Uterus (tissue), 3 donors: ENCODE measurements at regions not wholly inside any gene's neighbourhood (a gene's known extent, or its start where the extent isn't known, plus 50 kb on each side); places are given as distances from the start of the nearest gene placed in this dataset.

ENCODE experiments used
- DNase-seq, 2 donors: peaks; one replicate each; pipeline ENCODE4 v3.0.0-alpha.2; 2019 to 2020
- H3K27ac ChIP-seq, 2 donors: fragments of 200-600 bp; sonication (generic); 1 replicate in 1 of 2; 2 replicates in 1 of 2; pipeline ENCODE4 v1.5.1; 2016 to 2018
- H3K27me3 ChIP-seq, 2 donors: fragments of 200-600 bp; sonication (generic); one replicate each; pipeline ENCODE4 v1.5.1; 2018 to 2019; ENCODE audit warnings: control low read depth in 1 of 2
- H3K36me3 ChIP-seq, 2 donors: fragments of 200-600 bp; sonication (generic); one replicate each; pipeline ENCODE4 v1.5.1; 2019; ENCODE audit warnings: control low read depth in 1 of 2
- H3K4me1 ChIP-seq, 2 donors: fragments of 200-600 bp; sonication (generic); one replicate each; pipeline ENCODE4 v1.5.1; 2018 to 2019; ENCODE audit warnings: control low read depth in 1 of 2
- H3K4me3 ChIP-seq, 2 donors: fragments of 200-600 bp; sonication (generic); 1 replicate in 1 of 2; 2 replicates in 1 of 2; pipeline ENCODE4 v1.5.1; 2018 to 2019; ENCODE audit warnings: mild to moderate bottlenecking in 1 of 2
- H3K9me3 ChIP-seq, 2 donors: fragments of 200-600 bp; sonication (generic); one replicate each; pipeline ENCODE4 v1.5.1; 2019; ENCODE audit warnings: control low read depth in 1 of 2
- POLR2A ChIP-seq, 2 donors: fragments of 450-650 bp; IDR thresholded peaks; one replicate each; pipeline ENCODE4 v1.6.1; 2016; ENCODE audit warnings: antibody characterized with exemption in 2 of 2, mild to moderate bottlenecking in 1 of 2, moderate library complexity in 1 of 2
- intact Hi-C: fragments of 100-400 bp; cut with DNase I; formaldehyde crosslinking; loops from one replicate; pipeline ENCODE4 v1.15.1; 2023; ENCODE audit warnings: low total_unique reads
- TF ChIP-seq, protein P1 (sequence below), 4 experiments: fragments of 200-600 bp in 2 of 4; fragments of 450-650 bp in 2 of 4; sonication (generic) in 2 of 4; IDR thresholded peaks; one replicate each; pipeline ENCODE4 v1.5.1; 2016 to 2019; ENCODE audit warnings: antibody characterized with exemption in 4 of 4, mild to moderate bottlenecking in 2 of 4, moderate library complexity in 1 of 4
- donor health status: DM: yes; HTN: yes; CAD: no.

DNA sequence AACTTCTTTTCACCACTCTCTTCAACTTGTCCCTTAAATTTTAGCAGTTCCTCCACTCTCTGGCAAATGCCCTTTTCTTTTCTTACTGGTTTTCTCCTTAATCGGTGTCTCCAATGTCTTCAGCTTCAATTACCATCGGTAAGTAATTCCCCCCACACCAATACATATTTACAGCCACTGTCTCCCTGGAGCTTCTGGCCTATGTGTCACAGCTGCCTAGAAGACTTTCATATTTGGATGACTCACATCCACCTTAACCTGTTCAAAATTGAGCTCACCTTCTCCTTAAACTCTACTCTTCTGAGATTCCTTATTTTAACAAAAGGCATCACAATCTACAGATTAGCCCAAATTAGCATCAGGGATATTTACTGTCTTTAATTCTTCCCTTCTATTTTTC, 380.4 kb downstream of the POM121L12 start:
- no peak for TF ChIP-seq POLR2A (IDR thresholded peaks at IDR 0.05)
- TF ChIP-seq, protein P1, sequence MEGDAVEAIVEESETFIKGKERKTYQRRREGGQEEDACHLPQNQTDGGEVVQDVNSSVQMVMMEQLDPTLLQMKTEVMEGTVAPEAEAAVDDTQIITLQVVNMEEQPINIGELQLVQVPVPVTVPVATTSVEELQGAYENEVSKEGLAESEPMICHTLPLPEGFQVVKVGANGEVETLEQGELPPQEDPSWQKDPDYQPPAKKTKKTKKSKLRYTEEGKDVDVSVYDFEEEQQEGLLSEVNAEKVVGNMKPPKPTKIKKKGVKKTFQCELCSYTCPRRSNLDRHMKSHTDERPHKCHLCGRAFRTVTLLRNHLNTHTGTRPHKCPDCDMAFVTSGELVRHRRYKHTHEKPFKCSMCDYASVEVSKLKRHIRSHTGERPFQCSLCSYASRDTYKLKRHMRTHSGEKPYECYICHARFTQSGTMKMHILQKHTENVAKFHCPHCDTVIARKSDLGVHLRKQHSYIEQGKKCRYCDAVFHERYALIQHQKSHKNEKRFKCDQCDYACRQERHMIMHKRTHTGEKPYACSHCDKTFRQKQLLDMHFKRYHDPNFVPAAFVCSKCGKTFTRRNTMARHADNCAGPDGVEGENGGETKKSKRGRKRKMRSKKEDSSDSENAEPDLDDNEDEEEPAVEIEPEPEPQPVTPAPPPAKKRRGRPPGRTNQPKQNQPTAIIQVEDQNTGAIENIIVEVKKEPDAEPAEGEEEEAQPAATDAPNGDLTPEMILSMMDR (IDR thresholded peaks at IDR 0.05): no peak
- H3K27me3 ChIP-seq: no peaks in the 10 kb centered on the region

DNA sequence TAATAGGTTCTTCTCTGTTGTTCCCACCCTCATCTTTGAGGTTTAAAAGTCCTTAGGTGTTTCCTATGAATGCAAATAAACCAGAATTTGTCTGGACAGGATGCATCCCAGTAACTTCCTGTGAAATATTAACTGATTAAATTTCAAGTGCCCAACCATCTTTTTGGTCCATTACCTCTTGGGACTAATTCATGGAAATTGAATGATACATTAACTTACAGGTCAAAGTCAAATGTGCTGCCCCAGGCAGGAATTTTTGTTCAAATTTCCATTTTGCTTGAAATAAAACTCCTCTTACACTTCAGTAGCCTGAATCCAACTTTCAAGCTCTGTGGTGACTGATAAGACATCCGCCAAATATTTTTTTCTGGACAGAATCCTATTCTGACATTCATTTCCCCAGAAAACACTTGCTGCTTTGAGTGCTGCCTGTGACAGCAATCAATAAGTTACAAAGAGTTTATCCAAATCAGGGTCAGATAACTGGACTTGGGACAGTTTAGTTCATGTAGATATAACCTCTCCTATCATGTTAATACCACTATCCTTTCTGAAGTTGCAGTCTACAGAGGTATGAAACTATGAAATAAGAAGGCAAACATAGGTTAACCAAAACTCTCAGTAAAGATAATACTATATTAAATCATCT, 383.5 kb downstream of the POM121L12 start:
- no peak for DNase-seq
- Histone ChIP-seq H3K27ac (no peak overlapping the region), H3K9me3 (no peaks in the 10 kb centered on the region), H3K27me3 (no peaks in the 10 kb centered on the region), H3K36me3 (no peaks in the 10 kb centered on the region), H3K4me3 (no peak overlapping the region), H3K4me1 (no peaks in the 10 kb centered on the region)
- intact Hi-C loops: no loop called here
- TF ChIP-seq, protein P1 (IDR thresholded peaks at IDR 0.05): no peak
- TF ChIP-seq POLR2A (IDR thresholded peaks at IDR 0.05): no peak

More for the DNA sequence above, 380.4 kb downstream of the POM121L12 start:
- intact Hi-C loops: no loop called here
- H3K9me3 ChIP-seq: no peaks in the 10 kb centered on the region
- H3K4me1 ChIP-seq: no peaks in the 10 kb centered on the region
- no peak for DNase-seq
- H3K27ac ChIP-seq: no peak overlapping the region
- no peaks in the 10 kb centered on the region for H3K36me3 ChIP-seq
- H3K4me3 ChIP-seq: no peak overlapping the region

DNA sequence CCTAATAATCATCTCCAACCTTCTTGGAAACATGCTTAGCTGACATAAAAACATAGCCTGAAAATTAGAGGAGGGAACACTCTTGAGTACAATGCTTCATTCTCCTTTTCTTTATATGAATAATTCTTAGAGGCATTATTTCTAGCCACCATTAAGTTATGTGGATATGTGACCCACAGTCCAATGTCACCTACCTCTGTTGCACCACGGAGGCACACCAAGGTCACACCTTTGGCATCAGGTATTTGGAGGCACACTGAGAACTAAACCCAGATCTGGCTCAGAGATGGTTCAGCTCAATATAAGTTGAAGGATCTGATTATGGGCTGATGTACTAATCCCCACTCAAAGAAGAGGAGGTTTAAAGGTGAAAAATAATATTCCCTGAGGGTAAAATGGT, 385.1 kb downstream of the POM121L12 start:
- Histone ChIP-seq H3K9me3 (no peaks in the 10 kb centered on the region), H3K27ac (no peak overlapping the region), H3K4me3 (no peak overlapping the region), H3K36me3 (no peaks in the 10 kb centered on the region), H3K4me1 (no peaks in the 10 kb centered on the region), H3K27me3 (no peaks in the 10 kb centered on the region)
- intact Hi-C loops: no loop called here
- TF ChIP-seq, protein P1 (IDR thresholded peaks at IDR 0.05): no peak
- TF ChIP-seq POLR2A (IDR thresholded peaks at IDR 0.05): no peak
- no peak for DNase-seq

DNA sequence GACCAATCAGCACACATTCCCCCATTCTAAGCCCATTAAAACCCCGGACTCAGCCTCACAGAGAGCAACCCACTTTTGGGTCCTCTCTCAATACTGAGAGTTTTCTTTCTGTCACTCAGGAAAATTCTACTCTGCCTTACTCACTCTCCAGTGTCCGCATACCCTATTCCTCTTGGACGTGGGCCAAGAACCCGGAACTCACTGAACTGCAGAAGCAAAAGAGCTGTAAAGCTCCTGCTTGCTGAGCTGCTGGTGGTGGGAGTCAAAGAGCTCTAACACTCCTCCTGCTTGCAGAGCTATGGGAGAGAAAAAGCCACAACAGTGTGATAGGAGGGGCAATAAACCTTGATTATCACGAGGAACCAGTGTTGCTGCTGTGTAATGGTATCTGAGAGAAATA, 386.9 kb downstream of the POM121L12 start:
- no peaks in the 10 kb centered on the region for H3K4me1 ChIP-seq
- intact Hi-C loops: no loop called here
- no peaks in the 10 kb centered on the region for H3K9me3 ChIP-seq
- H3K36me3 ChIP-seq: no peaks in the 10 kb centered on the region
- H3K27me3 ChIP-seq: no peaks in the 10 kb centered on the region
- H3K4me3 ChIP-seq: no peak overlapping the region
- TF ChIP-seq, protein P1 (IDR thresholded peaks at IDR 0.05): no peak
- no peak for TF ChIP-seq POLR2A (IDR thresholded peaks at IDR 0.05)
- no peak for DNase-seq
- no peak overlapping the region for H3K27ac ChIP-seq

DNA sequence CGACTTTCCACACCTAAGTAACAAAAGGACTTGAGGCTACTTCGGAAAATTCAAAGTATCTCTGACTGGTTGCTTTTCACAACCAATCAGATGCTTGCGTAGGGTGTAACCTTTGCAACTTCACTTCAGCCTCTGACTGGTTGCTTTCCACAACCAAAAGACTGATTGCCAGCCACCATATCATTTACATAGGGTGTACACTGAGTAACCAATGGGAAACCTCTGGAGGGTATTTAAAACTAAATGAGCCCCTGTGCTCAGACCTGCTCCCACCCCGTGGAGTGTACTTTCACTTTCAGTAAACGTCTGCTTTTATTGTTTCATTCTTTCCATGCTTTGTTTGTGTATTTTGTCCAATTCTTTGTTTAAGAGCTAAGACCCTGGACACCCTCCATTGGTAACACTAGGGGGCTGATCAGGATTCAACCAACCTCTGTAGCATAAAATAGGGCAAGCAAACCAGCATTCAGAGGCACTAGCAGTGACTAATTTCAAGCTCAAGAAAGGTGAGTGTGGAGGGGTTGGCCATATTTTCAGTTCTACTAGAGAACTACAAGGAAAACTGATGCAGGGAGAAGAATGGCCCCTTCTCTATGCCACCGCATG, 390.8 kb downstream of the POM121L12 start:
- no peak for DNase-seq
- Histone ChIP-seq H3K4me1 (no peaks in the 10 kb centered on the region), H3K36me3 (no peaks in the 10 kb centered on the region), H3K9me3 (no peaks in the 10 kb centered on the region), H3K4me3 (no peak overlapping the region), H3K27ac (no peak overlapping the region), H3K27me3 (no peaks in the 10 kb centered on the region)
- intact Hi-C loops: no loop called here
- TF ChIP-seq, protein P1 (IDR thresholded peaks at IDR 0.05): no peak
- TF ChIP-seq POLR2A (IDR thresholded peaks at IDR 0.05): no peak
